HG02678 (cell line): ENCODE measurements at regions not wholly inside any gene's neighbourhood (a gene's known extent, or its start where the extent isn't known, plus 50 kb on each side); places are given as distances from the start of the nearest gene placed in this dataset.
"Not testable (repeated sequence)": the region's sequence is repeated elsewhere in the genome, so short reads cannot be mapped to it uniquely, and the experiment has no call there.

ENCODE experiments used
- ATAC-seq: cut with Tn5 transposase; IDR thresholded peaks from one replicate; pipeline ENCODE4 v1.9.1; 2021; ENCODE audit warnings: mild to moderate bottlenecking, moderate library complexity; ENCODE audit not compliant: unreplicated experiment

DNA sequence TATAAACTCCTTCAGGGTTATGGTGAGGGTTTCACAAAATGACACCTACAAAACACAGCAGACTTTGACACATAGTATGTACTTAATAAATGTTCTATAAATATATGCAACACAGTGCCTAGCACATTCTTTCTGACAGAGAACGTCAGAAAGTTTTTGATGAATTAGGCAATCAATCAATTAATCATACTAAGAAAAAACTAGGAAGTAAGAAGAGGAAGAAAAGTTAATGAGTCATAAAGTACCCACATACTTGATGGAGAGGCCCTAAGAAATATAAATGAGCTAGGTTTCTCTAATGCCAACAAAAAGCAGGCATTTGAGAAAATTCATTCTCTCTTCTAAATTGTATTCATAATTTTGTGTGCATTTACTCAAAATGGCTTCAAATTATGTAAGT lies 192.7 kb upstream of the VWC2 start:
- ATAC-seq = no peak

DNA sequence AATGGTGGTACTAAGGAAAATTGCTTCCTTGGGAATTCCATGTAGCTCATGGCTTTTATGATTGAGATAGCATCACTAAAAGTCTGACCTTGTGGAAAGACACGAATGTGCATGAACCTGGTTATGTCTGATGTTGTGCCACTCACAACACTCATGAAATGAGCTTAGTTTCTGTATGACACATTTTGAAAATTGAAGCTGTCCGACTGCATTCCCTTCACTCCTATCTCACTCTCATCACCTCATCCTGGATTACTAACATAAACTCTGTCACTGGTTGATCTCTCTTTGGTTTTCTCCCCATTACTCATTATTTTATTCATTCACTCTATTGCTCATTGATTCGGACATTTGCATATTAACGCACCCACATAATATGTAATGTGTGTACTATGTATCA lies 190.0 kb upstream of the VWC2 start:
- no peak for ATAC-seq

DNA sequence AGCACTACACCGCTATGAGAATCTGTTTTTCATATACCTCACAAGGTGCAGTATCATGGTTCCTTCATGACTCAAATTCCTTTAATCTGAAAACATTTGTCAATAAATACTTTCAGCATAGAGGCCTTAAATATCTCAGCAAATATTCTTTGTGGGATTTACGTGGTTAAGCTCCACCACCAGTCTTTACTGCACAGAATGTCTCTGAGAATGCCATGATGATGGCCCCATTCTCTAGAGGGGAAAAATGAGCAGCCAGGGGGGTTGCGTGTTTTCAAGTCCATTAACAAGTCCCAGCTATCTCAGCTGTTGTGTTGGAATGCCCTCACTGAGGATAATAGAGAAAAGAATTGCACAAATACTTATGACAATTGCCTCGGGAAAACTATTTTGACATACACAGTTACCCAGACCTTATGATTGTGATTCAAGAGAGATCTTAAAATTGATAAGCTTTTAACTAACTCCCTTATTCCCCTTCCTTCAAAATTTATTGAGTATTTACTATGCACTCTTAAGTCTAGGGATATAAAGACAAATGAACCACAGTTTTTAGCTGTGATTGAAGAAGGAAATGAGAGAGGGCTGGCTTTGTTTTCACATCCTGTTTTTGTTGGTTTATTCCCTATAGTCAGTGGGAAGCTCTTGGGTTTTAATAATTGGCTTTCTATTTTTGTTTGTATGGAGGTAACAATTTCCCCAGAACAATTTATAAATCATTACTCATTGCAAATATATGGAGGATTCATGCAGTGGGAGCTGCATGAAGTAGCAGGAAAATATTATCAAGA lies 176.5 kb upstream of the VWC2 start:
- no peak for ATAC-seq

DNA sequence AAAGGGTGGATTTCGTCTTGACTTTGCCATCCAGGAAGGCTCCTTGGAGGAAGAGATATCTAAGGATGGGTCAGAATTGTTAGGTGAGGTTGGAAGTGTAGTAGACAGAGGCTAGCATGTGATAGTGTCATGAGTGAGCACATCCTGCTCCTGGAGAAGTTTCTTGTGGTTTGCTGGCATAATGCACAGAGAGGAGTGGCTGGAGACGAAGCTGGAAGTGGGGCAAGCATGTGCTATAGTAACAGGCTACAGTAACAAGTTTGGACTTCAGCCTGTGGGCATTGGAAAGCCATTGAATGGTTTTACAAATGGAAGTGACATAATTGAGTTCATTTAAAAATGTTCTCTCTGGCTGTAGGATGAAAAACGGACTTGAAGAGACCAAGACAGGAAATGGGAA lies 175.6 kb upstream of the VWC2 start:
- no peak for ATAC-seq

DNA sequence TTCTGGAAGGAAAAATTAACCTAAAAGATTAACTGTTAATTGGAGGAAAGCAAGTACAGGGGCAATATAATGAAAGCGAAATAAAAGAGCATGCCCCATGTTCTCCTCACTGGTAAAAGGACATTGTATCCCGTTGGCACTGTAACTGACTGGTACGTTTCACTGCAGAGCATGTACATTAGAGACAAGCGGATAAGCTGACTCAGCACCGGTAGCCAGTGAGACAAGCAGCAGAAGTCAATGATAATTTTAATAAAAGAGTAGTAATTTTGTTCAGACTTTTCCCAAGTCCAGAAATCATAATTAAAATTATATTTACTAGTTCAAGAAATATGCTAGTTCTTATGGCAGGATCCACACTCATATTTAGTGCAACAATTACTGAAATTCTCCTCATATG lies 161.5 kb upstream of the VWC2 start:
- ATAC-seq = no peak

DNA sequence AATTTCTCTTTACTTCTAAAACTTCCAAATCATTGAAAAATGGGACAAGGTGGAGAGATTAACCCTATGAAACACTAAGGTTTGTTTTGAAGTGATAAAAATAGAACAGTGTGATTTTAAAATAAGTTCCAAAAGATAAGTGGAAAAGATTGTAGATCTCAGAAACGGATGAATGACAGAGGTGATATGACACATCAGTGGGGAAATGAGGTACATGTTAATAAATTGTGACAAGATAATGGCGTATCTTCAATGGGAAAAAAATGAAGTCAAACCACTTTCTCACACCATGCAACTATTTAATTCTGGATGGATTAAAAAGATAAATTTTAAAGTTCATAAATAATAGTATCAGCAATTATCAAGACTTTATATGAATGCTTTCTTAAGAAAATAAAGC lies 159.7 kb upstream of the VWC2 start:
- ATAC-seq = no peak

DNA sequence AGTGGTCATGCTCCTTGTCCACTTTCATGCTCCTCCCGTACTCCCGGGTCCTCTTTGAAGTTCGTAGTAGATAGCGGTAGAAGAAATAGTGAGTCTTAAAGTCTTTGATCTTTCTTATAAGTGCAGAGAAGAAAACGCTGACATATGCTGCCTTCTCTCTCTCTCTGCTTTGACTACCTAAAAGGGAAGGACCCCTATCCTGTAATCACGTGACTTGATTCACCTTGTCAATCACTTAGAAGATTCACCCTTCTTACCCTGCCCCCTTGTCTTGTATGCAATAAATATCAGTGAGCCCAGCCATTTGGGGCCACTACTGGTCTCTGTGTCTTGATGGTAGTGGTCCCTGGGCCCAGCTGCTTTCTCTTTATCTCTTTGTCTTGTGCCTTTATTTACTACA lies 158.5 kb upstream of the VWC2 start:
- ATAC-seq = not testable (repeated sequence)

DNA sequence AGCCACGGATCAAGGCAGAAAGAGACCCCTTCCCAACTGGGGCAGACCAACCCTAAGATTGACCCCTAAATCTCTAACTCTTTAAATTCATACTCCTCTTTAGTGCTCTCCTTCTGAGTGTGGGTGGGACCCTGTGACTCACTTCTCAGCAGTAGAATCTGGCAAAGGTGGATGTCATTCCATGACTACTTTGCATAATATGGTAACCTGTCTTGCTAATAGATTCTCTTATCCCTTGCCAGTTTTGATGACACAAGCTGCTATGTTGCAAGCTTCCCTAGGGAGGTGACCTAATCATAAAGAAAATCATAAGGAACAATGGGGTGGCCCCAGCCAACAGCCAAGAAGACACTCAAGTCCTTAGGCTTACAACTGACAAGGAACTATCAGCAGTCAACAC lies 155.4 kb upstream of the VWC2 start:
- no peak for ATAC-seq

DNA sequence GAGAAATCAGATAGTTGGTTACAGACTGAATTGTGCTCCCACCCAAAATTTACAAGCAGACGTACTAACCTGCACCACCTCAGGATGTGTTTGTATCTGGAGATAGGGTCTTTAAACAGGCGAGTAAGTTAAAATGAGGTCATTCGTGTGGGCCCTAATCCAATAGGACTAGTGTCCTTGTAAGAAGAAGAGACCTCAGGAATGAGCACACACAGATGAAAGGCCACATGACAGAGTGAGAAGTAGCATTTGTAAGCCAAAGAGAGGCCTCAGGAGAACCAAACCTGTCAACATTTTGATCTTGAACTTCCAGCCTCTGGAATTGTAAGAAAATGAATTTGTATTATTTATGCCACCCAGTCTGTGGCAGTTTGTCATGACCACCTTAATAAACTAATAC lies 149.5 kb upstream of the VWC2 start:
- no peak for ATAC-seq

DNA sequence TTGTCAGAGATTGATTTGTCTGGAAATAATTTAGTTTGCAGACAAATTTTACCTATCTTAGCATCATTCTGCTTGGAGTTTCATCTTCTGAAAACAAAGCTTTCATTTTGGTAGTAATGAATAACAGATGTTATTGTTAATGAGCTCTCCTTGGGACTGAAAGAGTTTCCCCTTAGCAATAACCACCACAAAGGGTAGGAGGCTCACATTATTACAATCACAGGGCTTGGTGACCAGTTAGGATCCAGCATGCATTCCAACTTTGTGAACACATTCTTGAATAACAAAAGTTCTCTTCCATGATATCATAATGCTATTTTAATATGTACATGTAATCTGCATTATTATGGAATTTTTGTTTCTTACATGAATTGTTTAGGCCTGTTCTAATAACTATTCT lies 148.8 kb upstream of the VWC2 start:
- ATAC-seq = no peak

DNA sequence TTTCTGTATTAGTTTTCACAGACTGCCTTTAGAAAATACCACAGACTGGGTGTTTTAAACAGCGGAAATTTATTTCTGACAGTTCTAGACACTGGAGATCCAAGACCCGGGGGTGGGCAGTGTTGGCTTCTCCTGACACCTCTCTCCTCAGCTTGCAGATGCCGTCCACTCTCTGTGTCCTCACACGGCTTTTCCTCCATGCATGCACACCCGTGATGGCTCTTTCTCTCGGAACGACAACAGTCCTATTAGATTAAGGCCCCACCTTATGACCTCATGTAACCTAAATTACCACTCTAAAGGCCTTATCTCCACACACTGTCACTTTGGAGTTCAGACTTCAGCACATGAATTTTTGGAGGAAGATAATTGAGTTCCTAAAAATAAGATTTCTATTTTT lies 142.9 kb upstream of the VWC2 start:
- no peak for ATAC-seq

DNA sequence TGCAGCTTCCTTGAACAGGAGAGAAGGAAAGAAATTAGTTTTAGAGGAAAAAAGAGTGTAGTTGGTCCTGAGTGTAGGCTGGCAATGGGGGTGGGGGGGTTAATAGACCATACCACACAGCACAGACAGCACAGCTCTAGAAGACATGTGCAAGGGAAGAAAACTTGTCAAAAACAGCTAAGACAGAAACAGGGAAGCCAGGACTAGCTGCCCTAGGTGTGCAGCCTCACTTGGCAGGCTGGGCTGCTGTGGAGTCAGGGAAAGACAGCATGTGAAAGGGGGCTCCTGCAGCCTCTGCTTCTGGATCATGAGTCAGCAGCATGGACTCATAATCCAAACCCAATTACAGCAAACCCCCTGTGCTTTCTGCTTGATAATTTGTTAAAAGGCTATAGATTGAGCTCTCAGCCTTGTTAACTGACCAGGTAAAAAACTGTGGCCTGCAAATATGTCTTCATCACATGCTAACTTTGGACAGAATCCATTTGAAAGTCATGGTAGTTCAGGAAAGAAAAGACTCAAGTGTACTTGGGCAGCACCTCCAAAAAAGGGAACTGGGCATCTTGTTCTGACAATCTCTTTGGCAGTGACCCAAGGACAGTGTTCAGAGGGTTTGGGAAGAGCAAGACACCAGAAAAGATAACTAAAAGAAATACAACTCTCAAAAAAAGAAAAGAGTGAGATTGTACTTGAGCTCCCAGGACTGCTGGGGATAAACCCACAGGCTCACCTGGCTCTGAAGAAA lies 142.2 kb upstream of the VWC2 start:
- no peak for ATAC-seq

DNA sequence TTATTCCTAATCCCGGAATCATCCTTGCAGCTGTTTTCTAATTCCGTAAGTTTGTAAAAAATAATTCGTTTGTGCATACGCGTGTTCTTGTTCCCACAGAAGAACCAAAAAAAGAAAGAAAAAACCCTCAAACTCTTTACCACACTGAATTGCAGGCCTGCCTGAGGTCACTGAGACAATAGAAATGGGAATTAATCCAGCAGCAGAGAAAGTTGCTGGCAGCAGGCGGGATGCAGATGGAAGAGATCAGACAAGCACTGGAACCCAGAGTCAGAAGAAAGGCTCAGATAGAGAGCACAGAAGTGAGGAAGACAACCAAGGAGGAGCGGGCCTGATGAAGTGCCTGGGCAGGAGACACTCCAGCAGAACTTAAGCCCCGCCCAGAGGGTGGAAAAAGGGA lies 141.5 kb upstream of the VWC2 start:
- no peak for ATAC-seq

DNA sequence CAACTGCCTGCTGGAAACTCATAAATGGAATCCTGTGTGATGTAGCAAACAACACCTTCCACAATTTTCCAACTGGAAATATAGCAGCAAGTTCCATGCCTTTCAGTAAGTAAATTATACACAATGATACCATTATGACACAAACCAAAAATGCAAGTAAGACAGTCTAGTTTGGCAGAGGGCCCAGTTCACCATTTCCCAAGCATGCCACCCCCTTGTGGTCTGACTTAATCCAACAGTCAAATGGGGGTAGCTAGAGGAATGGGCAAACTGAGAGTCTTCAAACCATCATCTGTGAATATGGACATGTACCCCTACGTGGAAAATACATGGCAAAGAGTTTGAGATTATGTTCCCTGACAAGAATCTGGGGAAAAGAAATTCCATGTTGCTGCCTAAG lies 137.6 kb upstream of the VWC2 start:
- ATAC-seq = no peak

DNA sequence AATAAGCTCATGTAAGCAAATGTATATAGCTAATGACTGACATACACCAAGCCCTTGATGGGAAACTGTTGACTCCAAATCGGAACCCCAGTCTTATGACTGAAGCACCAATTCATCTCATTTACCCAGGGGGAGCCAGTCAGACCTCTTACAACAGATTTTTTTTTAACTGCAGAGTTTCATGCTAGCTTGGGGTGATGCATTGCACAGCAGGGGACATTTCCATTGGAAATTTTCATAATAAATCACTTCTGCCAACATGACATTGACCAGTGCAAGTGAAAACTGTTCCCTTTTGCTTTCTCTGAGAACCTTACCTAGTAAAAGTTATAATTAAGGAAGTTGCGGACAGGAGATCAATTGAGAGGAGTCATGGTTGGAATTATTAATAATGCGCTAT lies 137.0 kb upstream of the VWC2 start:
- ATAC-seq = no peak

DNA sequence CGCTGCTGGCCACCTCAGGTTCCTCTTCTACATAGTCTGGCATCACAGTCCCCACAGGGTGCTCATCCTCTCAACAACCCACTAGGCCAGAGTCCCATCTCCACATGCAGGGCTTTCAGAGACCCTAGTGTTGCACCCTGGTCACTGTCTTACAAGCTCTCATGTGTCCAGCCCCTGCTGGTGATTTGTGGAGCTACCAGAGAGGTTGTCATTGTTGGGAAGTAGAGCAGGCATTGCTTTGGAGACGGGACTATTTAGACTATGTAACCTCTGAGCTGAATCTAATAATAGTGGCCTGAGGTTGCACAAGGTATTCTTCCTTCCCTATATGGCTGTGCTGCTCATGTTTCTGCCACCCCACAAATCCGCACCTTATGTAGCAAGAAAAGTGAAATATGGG lies 135.3 kb upstream of the VWC2 start:
- ATAC-seq = no peak

DNA sequence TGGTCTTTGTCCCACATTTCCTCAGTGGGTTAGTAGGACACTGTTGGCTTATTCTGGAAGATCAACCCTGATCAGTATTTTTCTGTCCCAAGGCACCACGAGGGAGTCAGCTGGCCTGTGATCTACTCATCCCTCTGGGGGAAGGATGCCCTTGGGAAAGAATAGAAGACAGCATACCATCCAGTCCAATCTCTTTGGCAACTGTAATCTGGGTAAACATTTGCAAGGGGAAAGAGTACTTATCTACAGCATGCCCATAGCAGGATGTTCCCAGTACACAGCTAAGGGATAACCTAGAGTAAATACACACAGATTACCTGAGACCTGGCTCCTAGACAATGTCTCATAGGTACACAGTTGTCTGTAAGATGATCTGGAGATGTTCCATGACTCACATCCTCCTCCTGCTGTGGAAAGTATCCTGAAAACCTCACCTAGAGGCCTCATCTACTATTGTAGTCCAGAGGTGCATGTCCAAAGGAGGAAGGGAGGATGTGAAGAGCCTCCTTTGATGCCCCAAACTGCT lies 134.3 kb upstream of the VWC2 start:
- no peak for ATAC-seq

DNA sequence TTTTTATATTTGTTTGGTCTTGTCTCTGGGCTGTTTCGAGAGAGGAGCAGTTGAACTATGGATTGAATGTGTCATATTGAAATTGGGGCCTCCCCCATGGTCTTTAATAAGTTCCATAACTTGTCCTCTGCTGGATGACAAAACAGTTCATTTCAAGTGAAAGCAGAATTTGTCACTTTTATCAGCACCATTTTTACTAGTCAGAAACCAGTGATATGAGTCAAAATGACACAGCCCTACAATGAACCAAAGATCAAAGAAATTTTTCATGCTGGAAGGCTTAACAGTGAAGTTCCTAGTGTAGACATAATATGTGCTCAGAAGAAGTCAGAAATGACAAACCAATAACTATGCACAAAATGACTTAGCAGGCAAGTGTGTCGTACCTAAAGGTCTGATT lies 133.6 kb upstream of the VWC2 start:
- ATAC-seq = no peak

DNA sequence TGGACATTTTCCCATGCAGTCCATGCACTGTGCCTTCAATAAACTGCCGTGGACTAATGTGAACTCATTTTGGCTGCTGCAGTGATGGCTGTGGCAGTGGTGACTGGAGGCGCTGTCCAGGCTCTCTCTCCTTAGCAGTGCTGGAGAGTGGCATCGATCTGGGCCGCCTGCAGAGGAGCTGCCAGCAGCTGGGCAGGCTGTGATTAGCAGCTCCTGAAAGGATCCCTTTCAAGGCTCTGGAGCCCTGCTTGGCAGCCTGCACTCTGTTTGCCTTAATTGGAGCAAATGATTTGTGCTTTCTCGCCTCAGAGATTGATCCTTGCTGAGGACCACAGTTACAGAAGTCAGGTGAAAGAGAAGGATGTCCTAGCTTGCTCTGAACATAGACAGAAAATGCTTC lies 130.1 kb upstream of the VWC2 start:
- no peak for ATAC-seq

DNA sequence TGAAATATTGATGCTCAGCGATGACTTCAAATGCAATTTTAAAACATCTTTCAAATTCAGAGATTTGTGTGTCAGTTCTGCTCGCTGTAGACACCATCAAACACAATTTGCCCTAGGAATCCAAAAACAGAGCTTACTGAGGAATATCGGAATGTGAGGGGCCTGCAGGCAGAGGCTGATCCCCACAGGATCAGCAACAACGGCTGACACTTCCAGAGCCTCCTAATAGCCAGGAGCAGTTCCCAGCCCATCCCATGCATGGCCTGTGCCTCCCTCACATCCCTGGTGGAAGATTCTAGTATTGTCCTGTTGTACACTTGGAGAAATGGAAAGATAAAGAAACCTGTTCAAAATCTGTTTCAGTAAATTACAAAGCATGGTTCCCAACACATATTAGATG lies 129.7 kb upstream of the VWC2 start:
- ATAC-seq = no peak

DNA sequence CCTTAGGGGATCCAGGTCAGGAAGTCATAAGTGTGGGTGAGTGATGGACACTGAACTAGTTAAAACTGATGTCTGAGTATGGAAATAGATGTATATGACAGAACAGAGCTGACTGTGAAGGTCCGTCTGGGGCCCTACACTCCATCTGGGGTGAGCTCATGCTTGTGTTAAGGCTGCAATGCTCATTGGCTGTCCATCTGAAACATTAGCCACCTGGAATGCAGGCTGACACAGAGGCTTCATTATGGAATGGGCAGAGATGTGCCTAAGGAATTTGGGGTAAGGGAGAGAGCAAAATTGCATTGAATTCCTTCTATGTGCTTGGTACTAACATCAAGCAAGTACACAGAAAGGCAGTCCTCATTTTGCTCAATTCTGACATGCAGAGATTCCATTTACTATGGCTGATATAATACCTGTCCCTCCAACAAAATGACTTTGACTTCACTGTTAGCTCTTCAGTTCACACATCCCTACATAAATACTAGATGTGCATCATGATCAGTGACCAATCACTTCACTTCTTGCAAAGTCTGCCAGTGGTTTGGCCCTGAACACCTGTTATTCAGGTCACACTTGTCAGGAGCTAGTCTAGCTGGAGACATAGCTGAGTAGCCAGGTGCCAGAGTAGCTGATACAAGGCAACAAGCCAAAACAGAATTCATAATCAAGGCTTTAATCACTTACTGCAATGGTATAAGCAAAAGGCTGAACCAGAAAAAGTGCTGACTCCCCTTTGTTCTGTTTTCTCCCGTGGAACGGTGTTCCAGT lies 128.9 kb upstream of the VWC2 start:
- no peak for ATAC-seq

DNA sequence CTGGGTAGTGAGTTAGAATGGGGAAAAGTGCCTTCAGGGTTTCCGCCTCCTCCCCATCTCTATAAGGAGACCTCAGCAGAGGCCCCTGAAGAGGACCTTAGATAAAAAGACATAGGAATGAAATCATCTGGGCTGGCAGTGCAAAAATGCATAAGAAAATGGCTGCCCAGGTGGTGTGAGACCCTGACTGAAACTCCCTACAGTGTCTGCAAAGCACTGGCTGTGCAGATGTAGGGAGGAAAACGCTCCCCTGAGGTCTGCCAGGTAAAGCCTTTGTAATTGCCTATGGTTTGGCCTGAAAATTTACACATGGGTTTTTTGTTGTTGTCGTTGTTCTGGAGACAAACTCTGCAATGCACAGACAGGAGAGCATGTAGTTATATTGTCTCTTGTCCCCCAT lies 128.1 kb upstream of the VWC2 start:
- no peak for ATAC-seq
